ENCODE measurements at regions not wholly inside any gene's neighbourhood (a gene's known extent, or its start where the extent isn't known, plus 50 kb on each side); places are given as distances from the start of the nearest gene placed in this dataset.

DNA sequence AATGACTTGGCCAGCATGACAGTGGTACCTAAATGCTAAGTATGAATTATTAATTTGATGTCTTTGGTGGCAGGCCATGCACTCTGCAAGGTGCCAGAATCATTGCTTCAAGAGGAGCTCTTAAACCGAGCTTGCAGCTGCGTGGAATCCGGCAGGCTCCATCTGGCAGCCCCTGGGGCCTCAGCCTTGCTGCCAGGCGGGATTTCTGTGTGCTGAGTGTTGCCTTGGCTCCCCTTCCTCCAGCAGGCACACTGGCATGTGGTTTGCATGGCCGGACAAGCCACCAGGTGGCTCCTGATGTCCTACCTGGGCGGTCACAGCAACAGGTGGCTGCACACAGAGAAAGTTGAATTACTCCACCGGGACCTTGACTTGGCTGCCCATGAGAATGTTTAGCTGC, 155.4 kb downstream of the URB2 start:
- TF ChIP-seq, protein P1, sequence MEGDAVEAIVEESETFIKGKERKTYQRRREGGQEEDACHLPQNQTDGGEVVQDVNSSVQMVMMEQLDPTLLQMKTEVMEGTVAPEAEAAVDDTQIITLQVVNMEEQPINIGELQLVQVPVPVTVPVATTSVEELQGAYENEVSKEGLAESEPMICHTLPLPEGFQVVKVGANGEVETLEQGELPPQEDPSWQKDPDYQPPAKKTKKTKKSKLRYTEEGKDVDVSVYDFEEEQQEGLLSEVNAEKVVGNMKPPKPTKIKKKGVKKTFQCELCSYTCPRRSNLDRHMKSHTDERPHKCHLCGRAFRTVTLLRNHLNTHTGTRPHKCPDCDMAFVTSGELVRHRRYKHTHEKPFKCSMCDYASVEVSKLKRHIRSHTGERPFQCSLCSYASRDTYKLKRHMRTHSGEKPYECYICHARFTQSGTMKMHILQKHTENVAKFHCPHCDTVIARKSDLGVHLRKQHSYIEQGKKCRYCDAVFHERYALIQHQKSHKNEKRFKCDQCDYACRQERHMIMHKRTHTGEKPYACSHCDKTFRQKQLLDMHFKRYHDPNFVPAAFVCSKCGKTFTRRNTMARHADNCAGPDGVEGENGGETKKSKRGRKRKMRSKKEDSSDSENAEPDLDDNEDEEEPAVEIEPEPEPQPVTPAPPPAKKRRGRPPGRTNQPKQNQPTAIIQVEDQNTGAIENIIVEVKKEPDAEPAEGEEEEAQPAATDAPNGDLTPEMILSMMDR (IDR thresholded peaks at IDR 0.05) = no peak
- TF ChIP-seq POLR2A (IDR thresholded peaks at IDR 0.05) = no peak
